HAP-1 (cell line): ENCODE measurements at regions not wholly inside any gene's neighbourhood (a gene's known extent, or its start where the extent isn't known, plus 50 kb on each side); places are given as distances from the start of the nearest gene placed in this dataset.
"Not testable (repeated sequence)": the region's sequence is repeated elsewhere in the genome, so short reads cannot be mapped to it uniquely, and the experiment has no call there.

Experiments used
- DNase-seq, 2 experiments: peaks; one replicate each; pipeline ENCODE4 v3.0.0-alpha.2; 2016 to 2020; ENCODE audit warnings: low spot score in 2 of 2
- H3K27me3 ChIP-seq: fragments of 250-450 bp; sonication (Bioruptor Pico); 2 replicates; pipeline ENCODE4 v1.5.1; 2020; ENCODE audit warnings: low read depth, mild to moderate bottlenecking, moderate library complexity
- H3K36me3 ChIP-seq: fragments of 250-450 bp; sonication (Bioruptor Pico); replicated peaks from 2 replicates; pipeline ENCODE4 v1.5.1; 2020; ENCODE audit warnings: mild to moderate bottlenecking
- H3K4me1 ChIP-seq: fragments of 250-450 bp; sonication (Bioruptor Pico); 2 replicates; pipeline ENCODE4 v1.5.1; 2020; ENCODE audit warnings: mild to moderate bottlenecking
- H3K4me3 ChIP-seq: fragments of 250-450 bp; sonication (Bioruptor Pico); 2 replicates; pipeline ENCODE4 v1.5.1; 2020; ENCODE audit warnings: mild to moderate bottlenecking, moderate library complexity
- H3K9me3 ChIP-seq: fragments of 250-450 bp; sonication (Bioruptor Pico); 2 replicates; pipeline ENCODE4 v1.5.1; 2020; ENCODE audit warnings: mild to moderate bottlenecking, moderate library complexity
- in situ Hi-C: fragments of 300-500 bp; cut with MboI; formaldehyde crosslinking; loops from 3 replicates; pipeline ENCODE4 v1.14.3; 2020; ENCODE audit warnings: low sequenced_read_pairs, inconsistent platforms, mixed read lengths

GRCh38 chr11:98411777-98412176 is 609.0 kb upstream of the CNTN5 start:
- Histone ChIP-seq H3K27me3 (no peaks in the 10 kb centered on the region), H3K4me1 (no peaks in the 10 kb centered on the region), H3K36me3 (no peaks in the 10 kb centered on the region), H3K4me3 (no peak overlapping the region), H3K9me3 (no peaks in the 10 kb centered on the region)
- in situ Hi-C loops = no loop called here
- no peak for DNase-seq

- no peaks in the 10 kb centered on the region for H3K4me1 ChIP-seq
- no peaks in the 10 kb centered on the region for H3K9me3 ChIP-seq
- DNase-seq = no peak
- H3K36me3 ChIP-seq = no peaks in the 10 kb centered on the region
- H3K4me3 ChIP-seq = no peak overlapping the region
- in situ Hi-C loops = no loop called here
- no peaks in the 10 kb centered on the region for H3K27me3 ChIP-seq
Measured at GRCh38 chr11:98417256-98417755, 603.4 kb upstream of the CNTN5 start.

DNA sequence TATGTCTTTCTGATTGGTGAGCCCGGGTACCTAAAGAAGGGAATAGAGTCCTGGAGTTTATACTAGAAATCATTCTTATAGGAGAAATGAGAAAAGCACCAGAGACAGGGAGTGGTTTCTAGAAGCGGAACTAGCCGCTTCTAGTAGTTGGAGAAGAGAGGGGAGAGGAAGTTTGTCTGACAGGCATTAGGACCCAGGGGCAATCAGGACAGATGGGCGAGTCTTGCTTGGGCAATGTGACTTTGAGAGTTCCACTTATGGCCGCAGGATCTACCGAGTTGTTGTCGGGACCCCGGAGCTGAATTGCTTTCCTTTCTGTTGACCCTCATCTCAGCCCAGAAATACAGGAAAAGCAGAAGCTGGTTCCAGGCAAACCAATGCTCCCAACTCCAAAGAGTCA is 596.8 kb upstream of the CNTN5 start:
- no peaks in the 10 kb centered on the region for H3K36me3 ChIP-seq
- no peaks in the 10 kb centered on the region for H3K9me3 ChIP-seq
- in situ Hi-C loops = no loop called here
- H3K4me1 ChIP-seq = no peaks in the 10 kb centered on the region
- no peak overlapping the region for H3K4me3 ChIP-seq
- no peaks in the 10 kb centered on the region for H3K27me3 ChIP-seq
- no peak for DNase-seq

GRCh38 chr11:98424773-98425172 is 596.0 kb upstream of the CNTN5 start:
- DNase-seq, H3K27me3 ChIP-seq, H3K4me1 ChIP-seq, H3K36me3 ChIP-seq, in situ Hi-C loops, H3K9me3 ChIP-seq, H3K4me3 ChIP-seq: not testable (repeated sequence)

- no peaks in the 10 kb centered on the region for H3K9me3 ChIP-seq
- H3K4me3 ChIP-seq = no peak overlapping the region
- DNase-seq = no peak
- no peaks in the 10 kb centered on the region for H3K4me1 ChIP-seq
- in situ Hi-C loops = no loop called here
- no peaks in the 10 kb centered on the region for H3K36me3 ChIP-seq
- H3K27me3 ChIP-seq = no peaks in the 10 kb centered on the region
Measured at GRCh38 chr11:98431463-98432359, 589.0 kb upstream of the CNTN5 start.

DNA sequence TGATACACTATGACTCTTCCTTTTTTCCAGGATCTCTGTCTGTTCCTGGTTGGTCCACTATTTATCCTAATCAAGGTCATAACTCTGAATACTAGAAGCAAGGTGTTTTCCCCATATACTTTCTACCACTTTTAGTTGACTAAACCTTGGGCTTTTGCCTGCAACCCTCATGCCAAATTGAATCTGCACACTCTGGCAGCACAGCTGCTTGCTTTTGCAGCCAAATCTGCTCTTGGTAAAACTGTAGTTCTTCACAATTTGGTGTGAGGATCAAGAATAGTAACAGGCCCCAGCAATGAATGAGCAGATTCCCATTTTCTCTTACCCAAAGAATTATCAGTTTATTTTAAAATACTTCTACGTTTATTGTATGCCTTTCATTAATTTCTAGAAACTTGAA is 586.5 kb upstream of the CNTN5 start:
- Histone ChIP-seq H3K36me3 (no peaks in the 10 kb centered on the region), H3K4me3 (no peak overlapping the region), H3K27me3 (no peaks in the 10 kb centered on the region), H3K4me1 (no peaks in the 10 kb centered on the region), H3K9me3 (no peaks in the 10 kb centered on the region)
- in situ Hi-C loops = no loop called here
- no peak for DNase-seq

- Histone ChIP-seq H3K36me3 (no peaks in the 10 kb centered on the region), H3K27me3 (no peaks in the 10 kb centered on the region), H3K4me3 (no peak overlapping the region), H3K4me1 (no peaks in the 10 kb centered on the region), H3K9me3 (no peaks in the 10 kb centered on the region)
- in situ Hi-C loops = no loop called here
- no peak for DNase-seq
Measured at GRCh38 chr11:98453378-98453777, 567.4 kb upstream of the CNTN5 start.

GRCh38 chr11:98455500-98456307 is 565.0 kb upstream of the CNTN5 start:
- no peaks in the 10 kb centered on the region for H3K4me1 ChIP-seq
- no peaks in the 10 kb centered on the region for H3K27me3 ChIP-seq
- no peaks in the 10 kb centered on the region for H3K36me3 ChIP-seq
- in situ Hi-C loops = no loop called here
- no peak overlapping the region for H3K4me3 ChIP-seq
- no peaks in the 10 kb centered on the region for H3K9me3 ChIP-seq
- DNase-seq = no peak

DNA sequence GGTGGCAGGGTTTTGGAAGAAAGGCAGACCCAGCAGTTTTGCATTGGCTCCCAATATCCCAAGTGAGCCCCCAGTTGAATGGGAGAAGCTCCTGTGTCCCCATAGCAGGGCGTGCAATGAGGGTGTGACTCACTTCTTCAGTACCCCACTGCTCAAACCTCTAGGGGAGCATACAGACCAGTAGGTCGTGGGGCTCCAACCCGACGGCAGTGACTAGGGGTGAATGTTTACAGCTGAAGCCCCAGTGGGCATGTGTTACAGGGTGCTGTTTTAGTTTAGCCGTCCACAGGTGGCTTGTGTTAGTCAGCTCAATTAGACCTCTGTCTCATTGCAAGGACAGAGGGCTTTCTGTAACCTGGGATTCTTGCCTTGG is 564.5 kb upstream of the CNTN5 start:
- H3K4me1 ChIP-seq = no peaks in the 10 kb centered on the region
- H3K36me3 ChIP-seq = no peaks in the 10 kb centered on the region
- DNase-seq = no peak
- in situ Hi-C loops = no loop called here
- no peaks in the 10 kb centered on the region for H3K27me3 ChIP-seq
- no peak overlapping the region for H3K4me3 ChIP-seq
- H3K9me3 ChIP-seq = no peaks in the 10 kb centered on the region

DNA sequence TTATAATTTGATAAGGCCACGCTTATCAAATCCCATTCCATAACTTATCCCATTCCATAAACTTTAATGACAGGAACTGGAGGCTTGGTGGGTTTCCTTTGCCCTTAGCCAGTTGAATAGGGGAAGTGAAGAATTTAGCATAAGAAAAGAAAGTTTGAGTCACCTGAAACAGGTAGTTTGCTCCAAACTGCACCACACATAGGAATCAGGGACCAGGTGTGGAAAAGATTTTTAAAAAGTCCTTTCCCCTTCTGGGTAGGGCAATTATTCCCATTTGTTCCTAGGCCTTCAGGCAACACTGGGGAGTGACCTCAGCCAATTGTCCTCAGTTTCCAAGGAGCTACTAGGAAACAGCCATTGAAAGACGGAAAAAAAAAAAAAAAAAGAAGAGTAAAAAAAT is 525.7 kb upstream of the CNTN5 start:
- in situ Hi-C loops = no loop called here
- DNase-seq = no peak

DNA sequence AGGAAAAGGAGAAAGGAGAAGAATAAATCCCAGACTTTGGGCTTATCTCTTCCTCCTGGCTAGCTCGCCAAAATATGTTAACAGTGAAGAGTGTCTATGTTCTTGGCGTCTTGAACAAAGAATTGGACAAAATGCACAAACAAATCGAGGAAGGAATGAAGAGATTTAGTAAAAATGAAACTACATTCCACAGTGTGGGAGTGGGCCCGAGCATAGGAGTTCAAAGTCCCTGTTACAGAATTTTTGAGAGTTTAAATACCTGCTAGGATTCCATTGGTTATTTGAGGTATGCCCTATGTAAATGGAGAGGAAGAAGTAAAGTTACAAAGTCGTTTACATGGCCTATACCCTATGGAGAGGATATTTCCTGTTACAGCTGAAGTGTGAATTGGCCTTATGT is 525.1 kb upstream of the CNTN5 start:
- H3K4me3 ChIP-seq = no peak overlapping the region
- no peaks in the 10 kb centered on the region for H3K36me3 ChIP-seq
- no peaks in the 10 kb centered on the region for H3K9me3 ChIP-seq
- in situ Hi-C loops = no loop called here
- no peaks in the 10 kb centered on the region for H3K4me1 ChIP-seq
- H3K27me3 ChIP-seq = no peaks in the 10 kb centered on the region
- DNase-seq = no peak

More for the DNA sequence above, 525.7 kb upstream of the CNTN5 start:
- H3K27me3 ChIP-seq = no peaks in the 10 kb centered on the region
- H3K4me3 ChIP-seq = no peak overlapping the region
- H3K4me1 ChIP-seq = no peaks in the 10 kb centered on the region
- no peaks in the 10 kb centered on the region for H3K36me3 ChIP-seq
- no peaks in the 10 kb centered on the region for H3K9me3 ChIP-seq

DNA sequence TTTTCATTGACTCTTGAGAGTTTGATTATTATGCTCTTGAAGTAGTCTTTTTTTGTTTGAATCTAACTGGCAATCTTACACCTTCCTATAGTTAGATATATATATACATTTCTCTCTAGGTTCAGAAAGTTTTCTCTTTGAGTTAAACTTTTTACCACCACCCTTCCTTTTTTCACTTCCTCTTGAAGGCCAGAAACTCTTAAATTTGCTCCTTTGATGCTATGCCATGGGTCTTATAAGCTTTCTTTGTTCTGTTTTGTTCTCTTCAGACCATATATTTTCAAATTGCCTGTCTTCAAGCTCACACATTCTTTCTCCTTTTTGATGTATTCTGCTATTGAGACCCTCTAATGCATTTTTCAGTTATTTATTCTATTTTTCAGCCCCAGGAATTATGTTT is 513.5 kb upstream of the CNTN5 start:
- no peak for DNase-seq
- Histone ChIP-seq H3K9me3 (no peaks in the 10 kb centered on the region), H3K4me3 (no peak overlapping the region), H3K27me3 (no peaks in the 10 kb centered on the region), H3K36me3 (no peaks in the 10 kb centered on the region), H3K4me1 (no peaks in the 10 kb centered on the region)
- in situ Hi-C loops = no loop called here

- H3K36me3 ChIP-seq = no peaks in the 10 kb centered on the region
- H3K27me3 ChIP-seq = no peaks in the 10 kb centered on the region
- H3K4me1 ChIP-seq = no peaks in the 10 kb centered on the region
- H3K4me3 ChIP-seq = no peak overlapping the region
- in situ Hi-C loops = no loop called here
- DNase-seq = no peak
- no peaks in the 10 kb centered on the region for H3K9me3 ChIP-seq
Measured at GRCh38 chr11:98512938-98513337, 507.8 kb upstream of the CNTN5 start.

DNA sequence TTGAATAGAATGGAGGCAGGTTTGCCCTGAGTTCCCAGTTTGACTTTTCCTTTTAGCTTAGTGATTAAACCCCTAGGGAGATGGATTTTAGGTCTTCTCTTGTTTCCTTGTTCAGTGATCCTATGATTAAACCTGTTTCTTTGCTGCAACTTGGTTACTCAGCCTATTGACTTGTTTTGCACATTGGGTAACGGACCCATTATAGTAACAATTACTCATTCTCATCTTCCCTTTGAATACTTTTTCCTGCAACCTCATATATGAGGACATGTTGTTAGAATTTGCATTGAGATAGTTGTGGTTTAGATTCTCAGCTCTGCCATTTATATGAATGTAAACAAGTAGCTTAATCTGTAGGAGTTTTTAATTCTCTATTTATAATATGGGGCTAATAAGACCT is 489.2 kb upstream of the CNTN5 start:
- Histone ChIP-seq H3K4me3 (no peak overlapping the region), H3K27me3 (no peaks in the 10 kb centered on the region), H3K36me3 (no peaks in the 10 kb centered on the region), H3K9me3 (no peaks in the 10 kb centered on the region), H3K4me1 (no peaks in the 10 kb centered on the region)
- in situ Hi-C loops = no loop called here
- no peak for DNase-seq
